GM12872 (cell line): ENCODE measurements at regions not wholly inside any gene's neighbourhood (a gene's known extent, or its start where the extent isn't known, plus 50 kb on each side); places are given as distances from the start of the nearest gene placed in this dataset.

ENCODE experiments used
- TF ChIP-seq, protein P1 (sequence below): IDR thresholded peaks from 3 replicates; pipeline ENCODE4 v1.5.1; 2011; ENCODE audit warnings: low read depth, mild to moderate bottlenecking, low read length, moderate library complexity; ENCODE audit not compliant: insufficient read depth

DNA sequence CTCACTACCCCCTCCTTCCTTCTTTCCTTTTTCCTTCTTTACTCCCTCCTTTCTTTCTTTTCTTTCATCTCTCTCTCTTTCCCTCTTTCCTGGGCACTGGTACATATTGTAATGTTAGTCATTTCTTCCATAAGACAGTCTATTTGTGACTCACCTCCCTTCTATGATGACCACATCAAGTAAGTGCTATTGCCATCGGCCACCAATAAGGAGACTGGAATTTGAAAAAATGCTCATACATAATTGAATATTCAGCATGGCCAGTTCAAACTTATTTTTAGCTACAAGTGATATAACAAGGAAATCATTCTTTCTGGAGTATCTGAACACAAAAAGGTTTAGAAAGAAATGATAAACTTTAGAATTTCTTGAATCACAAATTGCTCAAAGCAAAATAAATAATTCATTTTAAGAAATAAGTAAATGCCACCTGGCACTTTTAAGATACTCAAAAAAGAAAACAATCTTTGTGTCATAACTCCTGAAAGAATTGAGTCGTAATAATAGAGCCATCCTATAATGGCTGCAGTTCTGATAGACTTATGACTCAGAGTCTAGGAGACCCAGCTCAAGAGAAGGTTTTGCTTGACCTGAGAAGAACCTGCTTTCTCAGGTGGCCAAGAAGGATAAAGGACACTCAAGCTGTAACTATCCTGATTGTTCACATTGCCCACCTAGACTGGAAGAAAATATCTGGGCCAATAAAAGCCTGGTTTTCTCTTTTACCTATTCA lies 51.6 kb upstream of the CCBE1 start:
- TF ChIP-seq, protein P1, sequence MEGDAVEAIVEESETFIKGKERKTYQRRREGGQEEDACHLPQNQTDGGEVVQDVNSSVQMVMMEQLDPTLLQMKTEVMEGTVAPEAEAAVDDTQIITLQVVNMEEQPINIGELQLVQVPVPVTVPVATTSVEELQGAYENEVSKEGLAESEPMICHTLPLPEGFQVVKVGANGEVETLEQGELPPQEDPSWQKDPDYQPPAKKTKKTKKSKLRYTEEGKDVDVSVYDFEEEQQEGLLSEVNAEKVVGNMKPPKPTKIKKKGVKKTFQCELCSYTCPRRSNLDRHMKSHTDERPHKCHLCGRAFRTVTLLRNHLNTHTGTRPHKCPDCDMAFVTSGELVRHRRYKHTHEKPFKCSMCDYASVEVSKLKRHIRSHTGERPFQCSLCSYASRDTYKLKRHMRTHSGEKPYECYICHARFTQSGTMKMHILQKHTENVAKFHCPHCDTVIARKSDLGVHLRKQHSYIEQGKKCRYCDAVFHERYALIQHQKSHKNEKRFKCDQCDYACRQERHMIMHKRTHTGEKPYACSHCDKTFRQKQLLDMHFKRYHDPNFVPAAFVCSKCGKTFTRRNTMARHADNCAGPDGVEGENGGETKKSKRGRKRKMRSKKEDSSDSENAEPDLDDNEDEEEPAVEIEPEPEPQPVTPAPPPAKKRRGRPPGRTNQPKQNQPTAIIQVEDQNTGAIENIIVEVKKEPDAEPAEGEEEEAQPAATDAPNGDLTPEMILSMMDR = no peak
